ENCODE measurements at regions not wholly inside any gene's neighbourhood (a gene's known extent, or its start where the extent isn't known, plus 50 kb on each side); places are given as distances from the start of the nearest gene placed in this dataset.

DNA sequence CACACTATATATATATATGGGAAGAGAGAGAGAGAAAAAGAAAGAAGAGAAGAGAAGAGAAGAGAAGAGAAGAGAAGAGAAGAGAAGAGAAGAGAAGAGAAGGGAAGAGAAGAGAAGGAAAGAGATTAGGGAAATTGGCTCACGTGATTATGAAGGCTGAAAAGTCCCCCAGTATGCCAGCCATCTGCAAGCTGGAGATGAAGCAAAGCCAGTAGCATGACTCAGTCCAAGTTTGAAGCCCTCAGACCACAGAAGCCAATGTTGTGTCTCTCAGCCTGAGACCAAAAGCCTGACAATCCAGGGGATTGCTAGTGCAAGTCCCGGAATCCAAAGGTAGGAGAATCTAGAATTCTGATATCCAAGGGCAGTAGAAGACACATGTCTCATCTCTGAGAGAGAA, 206.3 kb upstream of the PRSS1 start:
- H3K36me3 Mint-ChIP-seq (ENCODE audit: low read depth): no peaks in the 10 kb centered on the region
- no peaks in the 10 kb centered on the region for H3K27me3 ChIP-seq (ENCODE audit: insufficient read depth)
- no peaks in the 10 kb centered on the region for H3K79me2 ChIP-seq (replicated peaks; ENCODE audit: insufficient read depth)
- no peaks in the 10 kb centered on the region for H3K9me2 ChIP-seq (ENCODE audit: insufficient read depth)
- H2AFZ ChIP-seq: no peak overlapping the region
- no peaks in the 10 kb centered on the region; the same call in 2 of the 3 replicates for H3K9me3 Mint-ChIP-seq
- H3K36me3 ChIP-seq (ENCODE audit: insufficient read depth): no peaks in the 10 kb centered on the region
- H3K27ac Mint-ChIP-seq: no peak overlapping the region
- H3K4me2 ChIP-seq: no peak overlapping the region
- no peak overlapping the region for H3K4me3 ChIP-seq
- no peaks in the 10 kb centered on the region for H4K20me1 ChIP-seq (replicated peaks; ENCODE audit: insufficient read depth)
- H3K4me1 Mint-ChIP-seq: no peaks in the 10 kb centered on the region
- H3F3A ChIP-seq (replicated peaks; ENCODE audit: low read depth): no peaks in the 10 kb centered on the region
- H3K27me3 Mint-ChIP-seq (ENCODE audit: insufficient read depth, low read depth, poor library complexity): peaks cover 4% of the 10 kb centered on the region
- no peak overlapping the region for H3K4me3 Mint-ChIP-seq
- H3K27ac ChIP-seq (ENCODE audit: low read depth): no peak overlapping the region
- no peak for TF ChIP-seq STAT1 (IDR thresholded peaks at IDR 0.05; ENCODE audit: unreplicated experiment)
- TF ChIP-seq CREB1 (CRISPR knock-in tag; IDR thresholded peaks at IDR 0.05; ENCODE audit: low read depth): no peak
- no peak for TF ChIP-seq EZH2 (IDR thresholded peaks at IDR 0.05; ENCODE audit: low read depth, unreplicated experiment)
- no peak for TF ChIP-seq POLR2AphosphoS5 (IDR thresholded peaks at IDR 0.05; ENCODE audit: low read depth)
- TF ChIP-seq, protein P1, sequence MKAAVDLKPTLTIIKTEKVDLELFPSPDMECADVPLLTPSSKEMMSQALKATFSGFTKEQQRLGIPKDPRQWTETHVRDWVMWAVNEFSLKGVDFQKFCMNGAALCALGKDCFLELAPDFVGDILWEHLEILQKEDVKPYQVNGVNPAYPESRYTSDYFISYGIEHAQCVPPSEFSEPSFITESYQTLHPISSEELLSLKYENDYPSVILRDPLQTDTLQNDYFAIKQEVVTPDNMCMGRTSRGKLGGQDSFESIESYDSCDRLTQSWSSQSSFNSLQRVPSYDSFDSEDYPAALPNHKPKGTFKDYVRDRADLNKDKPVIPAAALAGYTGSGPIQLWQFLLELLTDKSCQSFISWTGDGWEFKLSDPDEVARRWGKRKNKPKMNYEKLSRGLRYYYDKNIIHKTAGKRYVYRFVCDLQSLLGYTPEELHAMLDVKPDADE (IDR thresholded peaks at IDR 0.05): no peak
- TF ChIP-seq JUNB (IDR thresholded peaks at IDR 0.05; ENCODE audit: unreplicated experiment): no peak
- no peak for TF ChIP-seq ZNF462 (CRISPR knock-in tag; IDR thresholded peaks at IDR 0.05)
- no peak for TF ChIP-seq ZNF114 (CRISPR knock-in tag; IDR thresholded peaks at IDR 0.05)
- TF ChIP-seq, protein P2, sequence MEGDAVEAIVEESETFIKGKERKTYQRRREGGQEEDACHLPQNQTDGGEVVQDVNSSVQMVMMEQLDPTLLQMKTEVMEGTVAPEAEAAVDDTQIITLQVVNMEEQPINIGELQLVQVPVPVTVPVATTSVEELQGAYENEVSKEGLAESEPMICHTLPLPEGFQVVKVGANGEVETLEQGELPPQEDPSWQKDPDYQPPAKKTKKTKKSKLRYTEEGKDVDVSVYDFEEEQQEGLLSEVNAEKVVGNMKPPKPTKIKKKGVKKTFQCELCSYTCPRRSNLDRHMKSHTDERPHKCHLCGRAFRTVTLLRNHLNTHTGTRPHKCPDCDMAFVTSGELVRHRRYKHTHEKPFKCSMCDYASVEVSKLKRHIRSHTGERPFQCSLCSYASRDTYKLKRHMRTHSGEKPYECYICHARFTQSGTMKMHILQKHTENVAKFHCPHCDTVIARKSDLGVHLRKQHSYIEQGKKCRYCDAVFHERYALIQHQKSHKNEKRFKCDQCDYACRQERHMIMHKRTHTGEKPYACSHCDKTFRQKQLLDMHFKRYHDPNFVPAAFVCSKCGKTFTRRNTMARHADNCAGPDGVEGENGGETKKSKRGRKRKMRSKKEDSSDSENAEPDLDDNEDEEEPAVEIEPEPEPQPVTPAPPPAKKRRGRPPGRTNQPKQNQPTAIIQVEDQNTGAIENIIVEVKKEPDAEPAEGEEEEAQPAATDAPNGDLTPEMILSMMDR (conservative IDR thresholded peaks at IDR 0.05; ENCODE audit: low read depth in 2 of 2): no peak
- TF ChIP-seq NANOG (IDR thresholded peaks at IDR 0.05; ENCODE audit: borderline replicate concordance): no peak
- no peak for TF ChIP-seq EZH2phosphoT487 (IDR thresholded peaks at IDR 0.05; ENCODE audit: unreplicated experiment)
- H3K4me1 ChIP-seq (ENCODE audit: insufficient read depth): no peaks in the 10 kb centered on the region
- DNase-seq (ENCODE audit: low spot score) (no peak), ATAC-seq (no peak)

All from GM23338 (cell line).